ENCODE measurements at regions not wholly inside any gene's neighbourhood (a gene's known extent, or its start where the extent isn't known, plus 50 kb on each side); places are given as distances from the start of the nearest gene placed in this dataset.

DNA sequence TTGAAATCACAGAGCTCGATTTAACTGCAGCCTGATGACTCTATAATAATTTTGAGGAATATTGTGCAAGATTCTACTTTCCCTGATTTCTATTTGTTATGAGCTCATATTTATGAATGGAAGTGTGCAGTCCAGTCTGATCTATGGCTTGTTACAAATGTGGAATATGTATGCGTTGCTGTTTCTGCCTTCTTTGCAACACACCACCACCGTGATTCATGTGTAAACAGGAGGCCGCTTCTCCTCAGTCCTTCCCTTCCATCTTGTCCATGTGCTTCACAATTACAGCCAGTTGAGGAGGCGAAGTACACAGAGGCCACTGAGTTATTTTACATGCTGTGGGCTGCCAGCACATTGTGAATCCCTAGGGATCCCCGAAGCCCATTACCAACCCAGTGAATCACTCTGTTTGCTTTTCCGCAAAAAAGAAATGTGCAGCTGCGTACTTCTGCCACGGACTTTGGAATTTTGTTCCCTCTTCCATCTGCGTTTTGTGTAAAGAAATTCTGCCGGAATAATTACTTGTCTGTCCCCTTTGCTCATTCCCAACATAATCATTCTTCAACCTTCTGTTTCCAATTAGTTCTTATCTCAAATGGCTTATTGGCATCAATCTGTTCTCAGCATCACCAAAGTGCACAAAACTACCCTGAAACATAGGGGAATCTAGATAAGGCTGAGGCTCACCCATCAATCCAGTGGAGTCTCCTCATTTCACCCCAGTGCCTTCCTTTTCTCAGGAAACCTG lies 551.6 kb upstream of the CITED2 start:
- TF ChIP-seq, protein P1, sequence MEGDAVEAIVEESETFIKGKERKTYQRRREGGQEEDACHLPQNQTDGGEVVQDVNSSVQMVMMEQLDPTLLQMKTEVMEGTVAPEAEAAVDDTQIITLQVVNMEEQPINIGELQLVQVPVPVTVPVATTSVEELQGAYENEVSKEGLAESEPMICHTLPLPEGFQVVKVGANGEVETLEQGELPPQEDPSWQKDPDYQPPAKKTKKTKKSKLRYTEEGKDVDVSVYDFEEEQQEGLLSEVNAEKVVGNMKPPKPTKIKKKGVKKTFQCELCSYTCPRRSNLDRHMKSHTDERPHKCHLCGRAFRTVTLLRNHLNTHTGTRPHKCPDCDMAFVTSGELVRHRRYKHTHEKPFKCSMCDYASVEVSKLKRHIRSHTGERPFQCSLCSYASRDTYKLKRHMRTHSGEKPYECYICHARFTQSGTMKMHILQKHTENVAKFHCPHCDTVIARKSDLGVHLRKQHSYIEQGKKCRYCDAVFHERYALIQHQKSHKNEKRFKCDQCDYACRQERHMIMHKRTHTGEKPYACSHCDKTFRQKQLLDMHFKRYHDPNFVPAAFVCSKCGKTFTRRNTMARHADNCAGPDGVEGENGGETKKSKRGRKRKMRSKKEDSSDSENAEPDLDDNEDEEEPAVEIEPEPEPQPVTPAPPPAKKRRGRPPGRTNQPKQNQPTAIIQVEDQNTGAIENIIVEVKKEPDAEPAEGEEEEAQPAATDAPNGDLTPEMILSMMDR (conservative IDR thresholded peaks at IDR 0.05; ENCODE audit: low read depth, low read length) = no peak
- no peak overlapping the region for H3K4me3 ChIP-seq (ENCODE audit: low read length)
- DNase-seq (ENCODE audit: low read depth) = no peak

- no peak for DNase-seq (ENCODE audit: low read depth)
- TF ChIP-seq, protein P1 (conservative IDR thresholded peaks at IDR 0.05; ENCODE audit: low read depth, low read length) = no peak
- no peak overlapping the region for H3K4me3 ChIP-seq (ENCODE audit: low read length)
Observed at GRCh38 chr6:139923964-139924475, 549.6 kb upstream of the CITED2 start.

DNA sequence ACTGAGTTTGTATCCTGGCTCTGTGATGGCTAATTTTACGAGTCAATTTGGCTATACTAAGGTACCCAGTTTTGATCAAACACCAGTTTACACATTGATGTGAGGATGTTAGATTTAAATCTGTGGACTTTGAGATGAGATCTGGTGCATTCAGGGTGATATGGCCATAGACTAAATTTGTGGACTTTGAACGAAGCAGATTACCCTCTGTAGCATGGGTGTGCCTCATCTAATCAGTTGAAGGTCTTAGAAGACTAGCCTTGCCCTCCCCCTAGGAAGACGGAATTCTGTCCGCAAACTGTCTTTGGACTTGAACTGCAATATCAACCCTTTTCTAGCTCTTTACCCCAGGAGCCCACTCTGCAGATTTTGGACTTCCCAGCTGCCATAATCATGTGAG lies 547.8 kb upstream of the CITED2 start:
- TF ChIP-seq, protein P1 (conservative IDR thresholded peaks at IDR 0.05; ENCODE audit: low read depth, low read length) = no peak
- no peak overlapping the region for H3K4me3 ChIP-seq (ENCODE audit: low read length)
- DNase-seq (ENCODE audit: low read depth) = no peak

- H3K4me3 ChIP-seq (ENCODE audit: low read length) = no peak overlapping the region
- TF ChIP-seq, protein P1 (conservative IDR thresholded peaks at IDR 0.05; ENCODE audit: low read depth, low read length) = no peak
- no peak for DNase-seq (ENCODE audit: low read depth)
Observed at GRCh38 chr6:139920776-139921100, 546.3 kb upstream of the CITED2 start.

- no peak for DNase-seq (ENCODE audit: low read depth)
Observed at GRCh38 chr6:139920027-139920775, 545.8 kb upstream of the CITED2 start.

DNA sequence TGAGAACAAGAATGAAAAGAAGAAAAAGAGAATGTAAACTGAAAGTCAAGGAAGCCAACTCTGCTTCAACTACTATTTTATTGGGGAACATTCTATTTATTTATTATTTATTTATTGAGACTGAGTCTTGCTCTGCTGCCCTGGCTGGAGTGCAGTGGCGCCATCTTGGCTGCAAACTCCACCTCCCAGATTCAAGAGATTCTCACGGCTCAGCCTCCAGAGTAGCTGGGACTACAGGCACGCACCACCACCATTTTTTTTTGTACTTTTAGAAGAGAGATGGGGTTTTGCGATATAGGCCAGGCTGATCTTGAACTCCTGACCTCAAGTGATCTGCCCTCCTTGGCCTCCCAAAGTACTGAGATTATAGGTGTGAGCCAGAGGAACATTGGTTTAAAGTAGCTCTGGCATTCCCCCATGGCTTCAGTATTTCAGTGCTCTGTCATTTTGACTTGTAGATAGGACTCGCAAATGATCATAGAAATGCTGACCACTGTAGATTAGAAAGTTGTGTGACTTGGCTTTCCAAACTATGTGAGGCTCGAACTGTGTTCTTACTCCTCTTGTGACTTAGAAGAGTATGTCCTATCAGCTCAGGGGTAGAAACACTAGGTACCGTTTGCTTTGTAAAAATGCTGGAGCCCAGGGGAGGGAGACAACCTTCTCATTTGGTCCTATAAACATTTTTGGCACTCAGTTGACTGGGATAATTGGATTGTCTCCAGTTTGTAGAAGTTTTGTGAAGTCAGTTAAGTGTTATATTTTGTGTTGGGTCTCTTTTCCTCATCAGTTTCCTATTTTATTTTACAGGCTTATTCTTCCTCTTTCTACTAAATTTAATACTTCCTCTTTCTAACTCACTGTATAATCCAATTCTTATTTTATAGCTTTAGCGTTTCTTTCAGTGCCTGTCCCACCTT lies 544.9 kb upstream of the CITED2 start:
- no peak for DNase-seq (ENCODE audit: low read depth)
- no peak overlapping the region for H3K4me3 ChIP-seq (ENCODE audit: low read length)
- TF ChIP-seq, protein P1 (conservative IDR thresholded peaks at IDR 0.05; ENCODE audit: low read depth, low read length) = no peak

More at GRCh38 chr6:139920027-139920775, 545.8 kb upstream of the CITED2 start:
- no peak overlapping the region for H3K4me3 ChIP-seq (ENCODE audit: low read length)
- TF ChIP-seq, protein P1 (conservative IDR thresholded peaks at IDR 0.05; ENCODE audit: low read depth, low read length) = no peak
